PC-3 (cell line): ENCODE measurements at regions not wholly inside any gene's neighbourhood (a gene's known extent, or its start where the extent isn't known, plus 50 kb on each side); places are given as distances from the start of the nearest gene placed in this dataset.

ENCODE experiments used
- EZH2 ChIP-seq: fragments of 300-600 bp; sonication (generic); IDR thresholded peaks from one replicate; pipeline ENCODE4 v1.6.1; 2017; ENCODE audit warnings: antibody characterized with exemption, mild to moderate bottlenecking, low read length; ENCODE audit not compliant: unreplicated experiment
- TF ChIP-seq, protein P1 (sequence below): fragments of 300-600 bp; sonication (generic); conservative IDR thresholded peaks from 2 replicates; pipeline ENCODE4 v1.5.1; 2017; ENCODE audit warnings: antibody characterized with exemption, low read depth, mild to moderate bottlenecking, low read length

DNA sequence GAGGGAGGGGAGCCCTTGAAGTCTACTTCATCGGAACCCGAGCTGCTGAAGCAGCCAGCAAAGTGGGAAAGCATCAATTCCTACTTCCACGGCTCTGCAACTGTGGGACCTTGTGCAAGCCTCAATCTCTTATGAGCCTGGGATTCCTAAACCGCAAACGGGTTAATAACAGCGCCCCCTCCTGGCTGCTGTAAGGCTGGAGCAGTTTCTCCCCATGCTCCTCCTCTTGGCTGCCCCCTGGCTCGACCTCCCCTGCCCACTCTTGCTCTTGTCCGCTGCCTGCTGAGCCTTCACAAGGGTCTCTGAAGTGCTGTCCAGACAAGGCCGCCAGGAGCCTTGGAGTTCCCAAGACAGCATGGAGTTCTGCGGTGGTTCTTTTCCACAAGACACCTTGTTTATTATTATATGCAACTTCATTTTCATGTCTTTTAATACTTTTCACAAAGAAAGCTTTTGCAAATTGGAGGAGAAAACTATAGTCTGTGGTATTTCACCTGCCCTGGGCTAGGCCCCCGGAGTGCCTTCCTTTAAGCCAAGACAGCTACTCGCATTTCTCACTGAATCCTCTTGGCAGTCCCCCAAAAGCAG is 157.2 kb downstream of the DDX1 start:
- TF ChIP-seq EZH2 = no peak
- TF ChIP-seq, protein P1, sequence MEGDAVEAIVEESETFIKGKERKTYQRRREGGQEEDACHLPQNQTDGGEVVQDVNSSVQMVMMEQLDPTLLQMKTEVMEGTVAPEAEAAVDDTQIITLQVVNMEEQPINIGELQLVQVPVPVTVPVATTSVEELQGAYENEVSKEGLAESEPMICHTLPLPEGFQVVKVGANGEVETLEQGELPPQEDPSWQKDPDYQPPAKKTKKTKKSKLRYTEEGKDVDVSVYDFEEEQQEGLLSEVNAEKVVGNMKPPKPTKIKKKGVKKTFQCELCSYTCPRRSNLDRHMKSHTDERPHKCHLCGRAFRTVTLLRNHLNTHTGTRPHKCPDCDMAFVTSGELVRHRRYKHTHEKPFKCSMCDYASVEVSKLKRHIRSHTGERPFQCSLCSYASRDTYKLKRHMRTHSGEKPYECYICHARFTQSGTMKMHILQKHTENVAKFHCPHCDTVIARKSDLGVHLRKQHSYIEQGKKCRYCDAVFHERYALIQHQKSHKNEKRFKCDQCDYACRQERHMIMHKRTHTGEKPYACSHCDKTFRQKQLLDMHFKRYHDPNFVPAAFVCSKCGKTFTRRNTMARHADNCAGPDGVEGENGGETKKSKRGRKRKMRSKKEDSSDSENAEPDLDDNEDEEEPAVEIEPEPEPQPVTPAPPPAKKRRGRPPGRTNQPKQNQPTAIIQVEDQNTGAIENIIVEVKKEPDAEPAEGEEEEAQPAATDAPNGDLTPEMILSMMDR = peak; percentile 53; the same call in 1 of the 2 replicates
